ENCODE measurements at regions not wholly inside any gene's neighbourhood (a gene's known extent, or its start where the extent isn't known, plus 50 kb on each side); places are given as distances from the start of the nearest gene placed in this dataset.

DNA sequence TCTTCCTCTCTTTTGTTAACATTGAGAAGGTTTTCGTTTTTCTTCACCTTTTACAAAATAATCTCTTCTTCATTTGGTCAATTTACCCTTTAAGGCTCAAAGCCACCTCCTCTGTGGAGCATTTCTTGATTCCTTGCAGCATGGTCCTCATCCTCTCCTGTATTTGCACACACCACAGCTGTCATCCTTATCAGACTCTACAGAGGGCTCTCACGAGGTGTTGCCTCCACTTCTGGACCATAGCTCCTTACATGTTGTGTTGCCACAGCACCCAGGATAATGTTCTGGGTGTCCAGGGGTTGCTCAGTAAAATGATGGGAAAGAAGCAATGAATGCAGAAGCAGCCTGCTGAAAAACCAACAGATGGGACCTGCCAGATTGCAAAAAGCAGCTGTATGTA lies 192.8 kb downstream of the SH2D4B start:
- DNase-seq (no peak), ATAC-seq (no peak)
- H3K27me3 ChIP-seq = no peaks in the 10 kb centered on the region
- no peak overlapping the region for H3K27ac ChIP-seq
- H3K36me3 ChIP-seq = no peaks in the 10 kb centered on the region
- 20 to 34% (median 31%) methylated on average over 2 of the region's 2 CpGs for WGBS, 4 donors
- TF ChIP-seq CTCF (IDR thresholded peaks at IDR 0.05) (no peak), POLR2A (IDR thresholded peaks at IDR 0.05) (no peak)
- H3K4me3 ChIP-seq = no peak overlapping the region
- H3K9me3 ChIP-seq = no peaks in the 10 kb centered on the region
- intact Hi-C loops (cut with DNase I) = no loop called here
- no peaks in the 10 kb centered on the region for H3K4me1 ChIP-seq

- intact Hi-C loops (cut with DNase I) = no loop called here
- no peak for ATAC-seq
- TF ChIP-seq POLR2A (IDR thresholded peaks at IDR 0.05) (no peak), CTCF (IDR thresholded peaks at IDR 0.05) (no peak)
These were observed 196.9 kb downstream of the SH2D4B start for GRCh38 chr10:80734589-80734988.

GRCh38 chr10:80737209-80737608 lies 199.5 kb downstream of the SH2D4B start:
- no peak overlapping the region for H3K27ac ChIP-seq
- intact Hi-C loops (cut with DNase I) = no loop called here
- no peak overlapping the region for H3K4me3 ChIP-seq
- no peaks in the 10 kb centered on the region for H3K36me3 ChIP-seq
- H3K9me3 ChIP-seq = no peaks in the 10 kb centered on the region
- no peak for DNase-seq
- TF ChIP-seq CTCF (IDR thresholded peaks at IDR 0.05) = no peak
- no peak for TF ChIP-seq POLR2A (IDR thresholded peaks at IDR 0.05)
- ATAC-seq = no peak
- peaks cover 0 to 6% (median 0%) of the 10 kb centered on the region in 9 donors for H3K27me3 ChIP-seq
- H3K4me1 ChIP-seq = no peaks in the 10 kb centered on the region
- 74 to 85% (median 82%) methylated on average over 2 of the region's 2 CpGs for WGBS, 4 donors

More at GRCh38 chr10:80734589-80734988, 196.9 kb downstream of the SH2D4B start:
- no peak overlapping the region for H3K27ac ChIP-seq
- H3K4me3 ChIP-seq = no peak overlapping the region
- DNase-seq = no peak
- no peaks in the 10 kb centered on the region for H3K27me3 ChIP-seq
- H3K4me1 ChIP-seq = no peaks in the 10 kb centered on the region
- no peaks in the 10 kb centered on the region for H3K36me3 ChIP-seq
- H3K9me3 ChIP-seq = no peaks in the 10 kb centered on the region

GRCh38 chr10:80739328-80739727 lies 201.6 kb downstream of the SH2D4B start:
- no peaks in the 10 kb centered on the region for H3K4me1 ChIP-seq
- H3K9me3 ChIP-seq = no peaks in the 10 kb centered on the region
- H3K27me3 ChIP-seq = peaks cover 0 to 6% (median 0%) of the 10 kb centered on the region in 9 donors
- no peak overlapping the region for H3K4me3 ChIP-seq
- ATAC-seq = no peak
- no peak for DNase-seq
- no peaks in the 10 kb centered on the region for H3K36me3 ChIP-seq
- 88 to 90% (median 89%) methylated on average over 6 of the region's 6 CpGs for WGBS, 4 donors
- intact Hi-C loops (cut with DNase I) = no loop called here
- TF ChIP-seq CTCF (IDR thresholded peaks at IDR 0.05) (no peak), POLR2A (IDR thresholded peaks at IDR 0.05) (no peak)
- H3K27ac ChIP-seq = no peak overlapping the region
